Panc1 (cell line): ENCODE measurements at regions not wholly inside any gene's neighbourhood (a gene's known extent, or its start where the extent isn't known, plus 50 kb on each side); places are given as distances from the start of the nearest gene placed in this dataset.

Experiments used
- ATAC-seq: fragments of 200-7000 bp; cut with Tn5 transposase; 2 replicates; pipeline ENCODE4 v1.9.1; 2020; ENCODE audit warnings: mild to moderate bottlenecking, moderate library complexity
- BruUV-seq: library from RNA; stranded (reverse); fragments of 400-500 nt; replicated peaks from 2 replicates; lab custom pipeline; 2021; lab: Mats Ljungman, UMichigan
- CTCF ChIA-PET: fragments of 300-600 bp; sonication (Branson Sonifier 250); formaldehyde crosslinking; loops from one replicate; lab custom pipeline; 2022; ENCODE audit warnings: antibody characterized with exemption; lab: Charles Lee
- POLR2A ChIA-PET: fragments of 300-600 bp; sonication (Branson Sonifier 250); formaldehyde crosslinking; loops from one replicate; lab custom pipeline; 2022; ENCODE audit warnings: antibody characterized with exemption; lab: Charles Lee
- DNase-seq: peaks from one replicate; pipeline ENCODE4 v3.0.0-alpha.2; 2010; ENCODE audit warnings: low read depth, low spot score
- H3K27ac ChIP-seq: 2 replicates; pipeline ENCODE4 v1.5.1; 2011; ENCODE audit warnings: mild to moderate bottlenecking, low read length, inconsistent platforms
- H3K27me3 ChIP-seq: fragments of 200-500 bp; sonication (Bioruptor generic); 2 replicates; pipeline ENCODE4 v1.6.0; 2014; ENCODE audit warnings: low read length, inconsistent platforms; ENCODE audit not compliant: control insufficient read depth, insufficient read depth
- H3K36me3 ChIP-seq: fragments of 200-500 bp; sonication (Bioruptor generic); 2 replicates; pipeline ENCODE4 v1.5.1; 2014; ENCODE audit warnings: inconsistent platforms, mild to moderate bottlenecking, low read length, moderate library complexity; ENCODE audit not compliant: control insufficient read depth, insufficient read depth
- H3K4me1 ChIP-seq: 2 replicates; pipeline ENCODE4 v1.5.1; 2011; ENCODE audit warnings: inconsistent platforms, mild to moderate bottlenecking, low read length, moderate library complexity; ENCODE audit not compliant: control insufficient read depth, insufficient read depth
- H3K4me3 ChIP-seq, 2 experiments: 2 replicates each; pipeline ENCODE4 v1.5.1; 2011 to 2012; ENCODE audit warnings: low read depth in 2 of 2, low read length in 2 of 2, mild to moderate bottlenecking in 2 of 2, inconsistent platforms in 1 of 2, moderate library complexity in 1 of 2
- H3K9me3 ChIP-seq: fragments of 200-500 bp; sonication (Bioruptor generic); 2 replicates; pipeline ENCODE4 v1.5.1; 2014; ENCODE audit warnings: low read depth, mild to moderate bottlenecking, inconsistent platforms, low read length, moderate library complexity; ENCODE audit not compliant: control insufficient read depth, insufficient read depth
- CTCF ChIP-seq: fragments of 450-650 bp; IDR thresholded peaks from 2 replicates; pipeline ENCODE4 v1.5.1; 2017; ENCODE audit warnings: mild to moderate bottlenecking
- POLR2AphosphoS5 ChIP-seq: IDR thresholded peaks from 2 replicates; pipeline ENCODE4 v1.6.1; 2012; ENCODE audit warnings: mild to moderate bottlenecking, low read depth, low read length, moderate library complexity
- REST ChIP-seq, 2 experiments: IDR thresholded peaks; 2 replicates each; pipeline ENCODE4 v1.6.1; 2011 to 2012; ENCODE audit warnings: low read depth in 2 of 2, control low read depth in 1 of 2, low read length in 1 of 2, mild to moderate bottlenecking in 1 of 2, moderate library complexity in 1 of 2; ENCODE audit not compliant: insufficient read depth in 1 of 2
- SIN3A ChIP-seq: IDR thresholded peaks from 2 replicates; pipeline ENCODE4 v1.6.1; 2012; ENCODE audit warnings: low read depth, mild to moderate bottlenecking, low read length, moderate library complexity, borderline replicate concordance; ENCODE audit not compliant: insufficient read depth
- TCF7L2 ChIP-seq: IDR thresholded peaks from 2 replicates; pipeline ENCODE4 v1.6.1; 2011; ENCODE audit warnings: mild to moderate bottlenecking, low read depth, low read length, inconsistent platforms
- in situ Hi-C: cut with HindIII; loops from 2 replicates; pipeline ENCODE4 v1.10.0; 2016; ENCODE audit warnings: low sequenced_read_pairs, low pct_unique_long_range_greater_than_20kb
- intact Hi-C: fragments of 100-400 bp; cut with micrococcal nuclease; formaldehyde crosslinking; loops from one replicate; pipeline ENCODE4 v1.10.0; 2022; ENCODE audit not compliant: unreplicated experiment

GRCh38 chr1:238153253-238153652 is 262.5 kb upstream of the ZP4 start:
- no peak overlapping the region for H3K27ac ChIP-seq
- CTCF ChIA-PET = no interaction called here
- H3K4me3 ChIP-seq = no peak overlapping the region
- TF ChIP-seq CTCF = no peak
- TF ChIP-seq SIN3A = no peak
- no peak for TF ChIP-seq REST (IDR thresholded peaks at IDR 0.05; ENCODE audit: insufficient read depth in 1 of 2, low read depth in 2 of 2, low read length in 1 of 2)
- TF ChIP-seq POLR2AphosphoS5 = no peak
- TF ChIP-seq TCF7L2 = no peak
- ATAC-seq (no peak), DNase-seq (no peak)
- no peaks in the 10 kb centered on the region for H3K36me3 ChIP-seq
- no peaks in the 10 kb centered on the region for H3K4me1 ChIP-seq
- no peaks in the 10 kb centered on the region for H3K27me3 ChIP-seq
- no peaks in the 10 kb centered on the region for H3K9me3 ChIP-seq
- BruUV-seq = no TSS peak
- in situ Hi-C loops (no loop called here), intact Hi-C loops (no loop called here)
- POLR2A ChIA-PET = no interaction called here

GRCh38 chr1:238152119-238152518 is 261.4 kb upstream of the ZP4 start:
- Histone ChIP-seq H3K4me3 (no peak overlapping the region), H3K27ac (no peak overlapping the region), H3K4me1 (no peaks in the 10 kb centered on the region), H3K9me3 (no peaks in the 10 kb centered on the region), H3K36me3 (no peaks in the 10 kb centered on the region), H3K27me3 (no peaks in the 10 kb centered on the region)
- POLR2A ChIA-PET = no interaction called here
- CTCF ChIA-PET = no interaction called here
- in situ Hi-C loops (no loop called here), intact Hi-C loops (no loop called here)
- no TSS peak for BruUV-seq
- ATAC-seq (no peak), DNase-seq (no peak)
- TF ChIP-seq SIN3A = no peak
- no peak for TF ChIP-seq POLR2AphosphoS5
- no peak for TF ChIP-seq TCF7L2
- no peak for TF ChIP-seq REST (IDR thresholded peaks at IDR 0.05; ENCODE audit: insufficient read depth in 1 of 2, low read depth in 2 of 2, low read length in 1 of 2)
- no peak for TF ChIP-seq CTCF
